Superior temporal gyrus (tissue), 1 donor: ENCODE measurements at regions not wholly inside any gene's neighbourhood (a gene's known extent, or its start where the extent isn't known, plus 50 kb on each side); places are given as distances from the start of the nearest gene placed in this dataset.
A peak's percentile ranks its signal among the peaks of the same experiment; 100 is the strongest.

Experiments
- DNase-seq: peaks from one replicate; pipeline ENCODE4 v3.0.0-alpha.2; 2016; ENCODE audit errors: extremely low spot score

- DNase-seq, result no peak
Observed at GRCh38 chr16:65521633-65522328, 399.9 kb upstream of the CDH11 start.

- DNase-seq, result no peak
Observed at GRCh38 chr16:65519402-65519801, 397.5 kb upstream of the CDH11 start.

- DNase-seq, result no peak
Observed at GRCh38 chr16:65515193-65515592, 393.3 kb upstream of the CDH11 start.

GRCh38 chr16:65510850-65511249 is 389.0 kb upstream of the CDH11 start:
- DNase-seq, result no peak

GRCh38 chr16:65510241-65510640 is 388.4 kb upstream of the CDH11 start:
- no peak for DNase-seq

- DNase-seq, result no peak
Observed at GRCh38 chr16:65509172-65509571, 387.3 kb upstream of the CDH11 start.

- no peak for DNase-seq
Observed at GRCh38 chr16:65500919-65501318, 379.1 kb upstream of the CDH11 start.

GRCh38 chr16:65500007-65500406 is 378.1 kb upstream of the CDH11 start:
- no peak for DNase-seq

- DNase-seq, result no peak
Observed at GRCh38 chr16:65499566-65499965, 377.7 kb upstream of the CDH11 start.

- peak; percentile 34 for DNase-seq
Observed at GRCh38 chr16:65497571-65497970, 375.7 kb upstream of the CDH11 start.

- DNase-seq, result no peak
Observed at GRCh38 chr16:65495106-65495505, 373.2 kb upstream of the CDH11 start.

GRCh38 chr16:65494609-65495008 is 372.7 kb upstream of the CDH11 start:
- DNase-seq, result no peak

GRCh38 chr16:65494080-65494479 is 372.2 kb upstream of the CDH11 start:
- no peak for DNase-seq

- DNase-seq, result no peak
Observed at GRCh38 chr16:65490286-65490685, 368.4 kb upstream of the CDH11 start.

- DNase-seq, result no peak
Observed at GRCh38 chr16:65489531-65490023, 367.7 kb upstream of the CDH11 start.

GRCh38 chr16:65487231-65487630 is 365.4 kb upstream of the CDH11 start:
- DNase-seq, result no peak

GRCh38 chr16:65481956-65482355 is 360.1 kb upstream of the CDH11 start:
- no peak for DNase-seq

GRCh38 chr16:65480281-65481091 is 358.6 kb upstream of the CDH11 start:
- no peak for DNase-seq

GRCh38 chr16:65476448-65476955 is 354.6 kb upstream of the CDH11 start:
- no peak for DNase-seq

- no peak for DNase-seq
Observed at GRCh38 chr16:65473699-65474098, 351.8 kb upstream of the CDH11 start.

GRCh38 chr16:65469116-65469515 is 347.3 kb upstream of the CDH11 start:
- no peak for DNase-seq

GRCh38 chr16:65468133-65468532 is 346.3 kb upstream of the CDH11 start:
- DNase-seq, result no peak
